Fibroblast of skin of scalp (primary cell): ENCODE measurements at regions not wholly inside any gene's neighbourhood (a gene's known extent, or its start where the extent isn't known, plus 50 kb on each side); places are given as distances from the start of the nearest gene placed in this dataset.
"Not testable (repeated sequence)": the region's sequence is repeated elsewhere in the genome, so short reads cannot be mapped to it uniquely, and the experiment has no call there.

ENCODE experiments used
- DNase-seq: peaks from one replicate; pipeline ENCODE4 v3.0.0-alpha.2; 2013

DNA sequence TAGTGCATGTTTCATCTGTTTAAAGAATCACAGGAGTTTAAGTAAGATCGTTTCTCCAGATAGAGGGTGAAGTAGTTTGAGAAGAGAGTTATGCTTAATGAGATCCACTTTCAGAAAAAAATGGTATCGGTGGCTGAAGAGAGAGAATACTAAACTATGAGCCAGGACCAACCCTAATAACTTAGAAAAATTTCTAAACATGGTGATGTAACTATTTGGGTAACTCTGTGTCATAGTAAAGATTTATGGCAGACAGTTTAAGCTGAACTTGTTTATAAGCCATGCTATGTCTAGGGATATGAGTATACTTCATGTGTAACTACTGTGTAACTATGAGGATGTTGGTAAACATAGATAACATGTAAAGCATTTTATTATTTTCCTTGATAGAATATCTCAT is 489.5 kb downstream of the KCNJ2 start:
- no peak for DNase-seq

DNA sequence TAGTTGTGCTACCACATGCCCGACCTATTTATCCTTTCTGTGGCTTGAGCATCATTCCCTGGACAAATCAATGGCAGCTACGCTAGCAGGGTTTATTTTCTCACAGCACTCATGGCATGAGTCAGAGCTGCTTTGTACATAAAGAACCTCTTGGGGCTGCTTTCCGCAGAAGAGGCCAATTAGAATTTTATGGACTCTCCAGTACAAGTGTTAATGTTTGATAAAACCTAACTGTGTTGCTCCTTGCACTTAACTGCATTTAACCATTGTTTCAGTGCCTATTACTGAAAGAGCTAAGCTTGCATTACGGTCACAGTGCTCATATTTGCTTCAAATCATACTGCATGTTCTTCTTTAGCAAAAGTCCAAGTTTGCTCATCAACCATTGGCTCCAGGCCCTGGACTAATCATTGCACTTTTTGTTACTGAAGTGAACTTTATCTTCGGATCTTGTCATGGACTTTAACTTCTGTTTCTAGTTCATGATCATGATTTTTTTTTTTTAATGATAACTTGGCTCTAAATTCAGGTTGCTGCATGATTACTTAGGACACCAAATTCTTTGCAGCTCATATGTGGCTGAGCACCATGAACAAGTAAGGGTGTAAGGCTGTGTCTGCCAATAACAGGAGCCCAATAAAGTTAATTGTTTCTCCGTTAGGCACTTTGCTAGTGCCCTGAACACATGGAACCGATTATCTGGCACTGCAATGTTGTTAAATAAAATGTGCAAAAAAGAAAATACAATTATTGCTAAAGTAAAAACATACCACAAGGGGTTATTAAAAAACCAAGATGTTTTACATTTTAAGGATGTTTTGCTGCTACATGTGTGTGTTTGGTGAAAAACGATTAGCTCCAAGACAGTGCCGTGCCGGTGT is 492.2 kb downstream of the KCNJ2 start:
- DNase-seq: no peak

DNA sequence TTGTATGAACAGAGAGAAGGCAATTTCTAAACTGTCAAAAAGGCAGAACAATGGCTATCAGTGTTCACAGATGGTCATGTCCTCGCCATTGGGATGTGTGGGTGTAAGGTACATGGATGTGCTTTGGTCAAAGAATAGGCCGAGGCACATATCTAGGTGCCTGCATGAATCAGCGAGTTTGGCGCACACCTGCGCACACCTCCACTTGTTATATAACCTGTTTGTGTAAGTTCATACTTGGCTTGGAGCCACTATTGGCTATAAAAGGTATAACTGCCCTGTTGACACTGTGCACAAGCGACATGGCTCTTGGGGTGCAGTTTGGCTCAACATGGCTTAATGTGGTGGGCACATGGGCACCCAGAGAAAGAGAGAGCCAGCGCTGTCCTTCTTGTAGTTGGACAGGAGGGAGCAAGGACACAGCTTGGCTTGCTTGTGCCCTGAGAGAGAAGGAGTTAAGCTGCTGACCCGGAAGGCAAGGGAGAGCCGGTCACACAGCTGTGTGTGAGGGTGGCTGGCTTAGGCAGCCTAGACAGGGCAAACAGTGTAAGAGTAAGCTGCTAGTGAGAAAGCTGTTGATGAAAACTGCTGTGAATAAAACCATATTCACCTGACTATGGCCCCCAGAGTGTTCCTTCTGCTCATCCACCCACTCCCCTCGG is 499.1 kb downstream of the KCNJ2 start:
- no peak for DNase-seq

DNA sequence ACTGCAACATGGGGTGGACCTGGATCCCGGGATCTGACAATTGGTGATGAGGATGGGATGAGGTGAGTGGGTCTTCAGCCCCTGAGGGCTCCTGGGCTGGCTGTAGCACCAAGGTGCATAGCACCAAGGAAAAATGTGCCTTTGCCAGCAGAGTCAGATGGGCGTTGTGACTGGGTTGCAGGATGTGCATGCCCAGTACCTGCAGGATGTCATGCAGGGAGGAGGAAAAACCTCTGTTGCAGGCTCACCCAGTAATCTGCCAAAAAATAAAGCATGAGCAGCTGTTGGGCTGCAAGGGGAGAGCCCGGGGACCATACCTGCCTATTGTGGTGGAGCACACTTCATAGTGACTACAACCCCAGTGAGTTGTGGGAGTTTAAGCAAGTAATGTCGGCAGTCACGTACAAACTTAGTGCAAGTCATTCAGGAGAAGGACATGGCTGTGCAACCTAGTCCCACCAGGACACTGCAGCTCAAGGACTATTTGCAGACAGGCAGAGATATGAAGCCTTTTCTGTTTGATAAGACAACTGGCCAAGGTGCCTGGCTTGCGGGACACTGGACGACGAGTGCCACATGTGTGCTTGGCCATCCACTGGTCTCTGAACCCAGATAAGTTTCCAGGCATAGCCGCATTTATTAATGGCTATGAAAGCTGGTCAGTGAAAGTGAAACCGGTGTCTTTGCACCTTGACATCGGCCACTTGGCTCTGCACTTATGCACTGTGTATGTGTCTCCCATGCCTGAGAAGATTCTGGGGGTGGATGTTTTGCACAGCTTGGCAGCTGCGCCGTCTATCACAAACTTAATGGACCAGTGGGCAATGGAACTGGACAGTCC is 499.8 kb downstream of the KCNJ2 start:
- no peak for DNase-seq

DNA sequence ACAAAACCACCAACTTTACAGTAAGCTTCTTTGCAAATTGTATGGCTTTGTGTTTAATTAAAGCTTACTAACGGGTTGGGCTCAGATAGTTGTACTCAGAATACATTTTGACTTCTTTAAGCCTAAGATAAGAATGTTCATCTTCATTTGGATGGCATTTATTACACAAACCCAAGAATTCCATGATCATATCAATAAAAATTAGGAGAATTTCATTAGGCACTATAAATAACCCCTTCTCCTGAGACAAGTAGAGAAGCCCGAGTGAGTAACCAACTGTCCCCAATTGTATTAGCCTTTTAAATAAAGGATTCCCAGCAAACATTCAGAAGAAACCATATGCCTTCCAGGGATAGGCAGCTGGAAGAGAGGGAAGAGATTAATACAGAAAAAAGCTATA is 504.7 kb downstream of the KCNJ2 start:
- no peak for DNase-seq

DNA sequence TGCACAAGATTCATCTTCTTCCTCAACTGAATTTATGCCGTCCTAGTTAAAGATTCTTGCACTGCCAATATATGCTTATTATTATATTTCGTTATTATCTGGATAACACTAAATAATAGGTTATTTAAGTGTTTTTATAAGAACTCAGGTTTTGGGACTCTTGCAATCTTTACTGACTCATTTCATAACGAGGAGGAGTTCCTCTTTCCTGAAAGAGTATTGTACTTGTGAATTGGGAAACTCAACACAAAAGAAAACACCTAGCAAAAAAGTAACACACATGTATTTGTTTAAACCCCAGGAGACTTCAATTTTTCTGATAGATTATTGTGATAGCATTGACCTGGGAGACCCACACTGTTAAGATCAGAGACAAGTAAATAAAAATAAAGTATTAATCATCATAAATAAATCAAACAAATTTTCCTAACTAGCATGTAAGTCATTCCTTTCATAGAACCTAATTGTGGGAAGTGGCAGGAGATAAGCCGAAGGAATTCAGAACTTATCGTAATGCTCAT is 505.8 kb downstream of the KCNJ2 start:
- DNase-seq: no peak

DNA sequence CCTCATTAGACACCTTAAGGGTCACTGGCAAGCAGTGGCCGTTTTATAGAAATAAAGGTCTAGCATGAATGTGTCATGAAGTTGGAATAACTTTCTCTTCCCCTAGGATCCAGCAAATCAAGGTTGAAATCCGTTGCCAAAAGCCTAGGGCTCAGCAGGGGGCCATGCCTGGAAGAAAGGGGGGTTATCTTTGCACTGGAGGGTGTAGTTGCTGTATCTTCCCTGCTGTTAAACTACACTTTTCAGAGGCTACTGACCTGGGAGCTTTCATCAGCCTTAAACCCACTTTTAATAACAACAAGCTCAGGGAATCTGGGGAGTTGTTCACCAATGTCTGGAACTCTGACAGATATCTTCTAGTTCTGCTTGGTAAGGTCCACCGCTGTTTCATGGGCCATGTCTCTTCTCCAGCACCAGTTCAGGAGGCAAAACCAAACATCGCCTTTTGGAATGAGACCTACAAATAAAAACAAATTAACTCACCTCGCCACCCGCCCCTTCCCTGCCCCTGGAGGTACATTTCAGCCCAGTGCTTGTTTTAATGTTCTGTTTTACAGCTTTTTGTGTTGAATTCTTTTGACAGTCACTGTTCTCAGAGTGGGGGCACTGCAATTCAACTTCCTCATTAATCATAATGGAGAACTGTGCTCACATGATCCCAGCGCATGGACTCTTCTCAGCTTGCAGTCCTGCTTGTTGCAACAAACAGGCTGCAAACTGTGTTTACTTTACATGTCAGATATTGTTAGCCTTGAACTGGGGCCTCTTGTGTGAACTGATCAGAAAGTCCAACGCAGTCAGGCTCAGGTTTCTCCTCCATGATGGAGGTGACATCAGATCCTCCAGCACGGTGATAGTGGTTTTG is 508.7 kb downstream of the KCNJ2 start:
- DNase-seq: no peak

DNA sequence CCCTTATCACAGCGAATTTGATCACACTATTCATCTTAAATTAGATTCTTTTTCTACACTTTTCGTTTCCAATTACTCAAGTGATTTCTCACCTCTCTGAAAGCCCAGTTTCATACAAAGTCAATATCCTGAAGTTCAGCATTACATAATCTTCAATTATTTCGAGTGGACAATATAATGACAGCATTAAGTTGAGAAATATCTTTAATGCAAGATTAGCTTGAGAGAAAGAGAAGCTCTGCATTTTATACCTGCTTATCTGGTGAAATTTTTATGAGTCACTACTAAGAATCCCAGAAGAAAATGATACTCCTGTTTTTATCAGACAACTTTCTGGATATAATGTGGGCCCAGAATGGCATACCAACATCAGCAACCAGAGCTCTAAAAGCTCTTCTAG is 509.6 kb downstream of the KCNJ2 start:
- no peak for DNase-seq

DNA sequence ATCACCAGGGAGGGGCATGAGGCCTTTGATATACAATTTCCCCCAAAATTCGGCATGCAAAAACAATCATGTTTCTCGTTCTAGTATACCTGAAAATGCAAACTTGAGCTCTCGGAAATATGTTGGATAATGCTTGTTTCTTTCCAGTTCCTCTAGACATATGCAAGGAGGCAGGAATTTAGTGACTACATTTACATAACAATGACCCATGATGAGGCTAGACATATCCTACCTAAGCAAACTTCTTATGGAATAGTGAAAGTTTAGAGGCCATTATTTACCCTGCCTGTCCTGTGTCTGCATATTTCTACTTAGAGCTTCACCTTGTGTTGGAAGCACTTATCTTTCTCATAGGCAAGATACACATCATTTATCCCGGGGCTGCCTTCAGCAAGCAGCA is 514.6 kb downstream of the KCNJ2 start:
- no peak for DNase-seq

DNA sequence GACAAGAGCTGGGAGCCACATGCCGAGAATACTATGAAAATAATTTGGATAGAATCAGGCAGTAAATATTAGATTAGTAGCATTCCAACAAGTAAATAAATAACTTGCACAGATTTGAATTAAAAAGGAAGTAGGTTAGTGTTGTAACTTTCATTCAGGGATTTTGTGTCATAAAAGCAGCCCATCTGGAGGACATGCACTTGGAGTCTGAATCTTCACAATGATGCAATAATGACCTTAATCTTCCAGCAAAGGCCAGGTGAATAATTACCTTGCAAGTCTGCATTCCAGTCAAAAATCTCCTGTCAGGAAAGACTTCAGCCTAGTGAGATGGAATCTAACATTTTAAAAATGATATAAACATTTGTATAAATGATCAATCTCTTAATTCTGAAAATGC is 518.1 kb downstream of the KCNJ2 start:
- DNase-seq: no peak

DNA sequence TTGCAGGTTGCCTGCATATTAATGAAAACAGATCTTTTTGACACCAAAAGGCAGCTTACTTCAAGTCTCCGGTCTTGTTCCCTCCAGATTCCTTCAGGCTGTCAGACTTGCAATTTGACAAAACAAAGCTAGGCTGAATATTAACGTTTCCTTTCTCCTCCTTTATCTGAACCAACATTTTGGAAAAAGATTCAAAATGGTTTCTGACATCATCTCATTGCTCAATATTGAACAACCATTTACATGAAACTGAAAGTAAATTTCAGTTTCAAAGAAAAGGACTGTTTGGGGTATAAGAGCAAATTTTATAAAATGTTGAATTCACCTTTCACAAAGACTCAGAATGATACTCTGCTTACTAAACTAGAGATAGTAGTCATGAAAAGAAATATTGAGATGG is 521.8 kb downstream of the KCNJ2 start:
- DNase-seq: no peak

DNA sequence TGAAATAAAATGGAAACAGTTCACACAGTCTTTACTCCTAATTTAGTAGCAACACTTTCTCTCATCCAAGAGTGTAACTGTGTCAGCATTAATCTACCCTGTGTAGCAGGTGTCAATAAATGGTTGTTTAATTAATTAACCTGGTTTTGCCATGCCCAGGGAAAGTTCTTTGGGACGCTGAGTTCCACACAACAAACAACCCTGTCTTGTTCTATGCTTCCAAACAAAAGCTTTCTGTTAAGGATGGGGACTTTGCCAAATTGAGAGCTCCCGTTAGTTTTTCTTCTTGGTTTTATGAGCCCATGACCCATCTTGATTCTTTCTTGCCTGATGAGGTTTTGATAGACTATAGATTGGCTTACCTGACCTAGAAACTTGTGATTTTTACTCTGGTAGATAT is 530.1 kb downstream of the KCNJ2 start:
- no peak for DNase-seq

DNA sequence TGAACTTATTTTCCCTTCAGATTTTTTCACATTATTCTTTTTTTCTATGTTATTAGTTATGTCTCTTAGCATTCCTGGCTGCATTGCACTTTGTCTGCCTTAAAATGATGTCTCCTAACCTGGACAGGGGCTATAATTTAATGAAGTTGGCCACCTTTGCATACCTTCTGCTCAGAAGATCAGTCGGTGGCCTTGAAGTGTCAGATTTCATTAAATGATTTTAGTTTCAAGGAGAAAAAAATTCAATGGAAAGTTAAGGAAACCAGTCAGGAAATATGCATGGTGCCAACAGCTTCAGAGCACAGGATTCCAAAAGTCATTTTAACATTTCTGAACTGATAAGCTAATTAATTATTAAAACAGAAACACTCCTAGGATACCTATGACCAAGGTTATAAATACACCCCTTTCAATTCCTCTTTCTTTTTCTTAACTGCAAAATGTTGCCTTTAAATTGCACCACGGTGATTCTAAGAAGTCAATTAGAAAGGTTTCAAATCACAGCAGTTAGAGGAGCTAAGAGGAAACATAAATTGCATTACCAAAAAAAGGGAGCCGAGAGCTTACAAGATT is 533.4 kb downstream of the KCNJ2 start:
- no peak for DNase-seq

DNA sequence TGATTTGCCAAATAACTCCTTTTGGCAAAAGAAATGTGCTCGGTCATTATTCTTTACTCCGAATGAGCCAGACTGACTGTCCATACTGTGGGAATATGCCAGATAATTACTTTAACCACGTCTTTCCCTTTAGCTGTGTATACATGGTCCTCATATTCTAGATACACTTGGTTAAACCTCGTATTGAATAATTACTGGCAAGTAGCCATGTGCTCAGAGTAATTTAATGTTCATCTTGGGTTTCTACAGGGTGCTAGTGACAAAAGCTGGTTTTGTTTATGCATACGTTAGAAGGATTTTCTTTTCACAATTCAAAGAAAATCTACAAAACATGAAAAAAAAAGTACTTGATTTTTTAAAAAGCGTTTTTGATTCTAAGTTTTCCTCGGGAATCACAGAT is 540.3 kb downstream of the KCNJ2 start:
- no peak for DNase-seq

DNA sequence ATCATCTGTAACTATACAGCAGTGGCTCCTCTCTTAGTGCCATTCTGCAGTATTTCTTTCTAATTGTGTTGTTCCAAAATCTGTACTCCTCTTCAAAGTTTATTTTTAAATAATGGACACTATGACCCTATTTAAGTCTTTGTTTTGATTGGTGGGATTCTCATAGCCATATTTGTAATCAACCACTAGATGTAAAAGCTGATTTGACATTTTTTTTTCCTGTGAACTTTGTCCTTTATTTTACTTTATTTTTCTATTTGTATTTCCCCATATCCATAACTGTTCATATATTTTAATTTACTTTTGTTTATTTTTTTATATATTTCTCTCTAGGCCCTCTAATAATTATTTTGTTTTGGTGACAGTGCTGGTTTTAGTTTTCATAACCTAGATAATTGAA is 544.4 kb downstream of the KCNJ2 start:
- DNase-seq: no peak

DNA sequence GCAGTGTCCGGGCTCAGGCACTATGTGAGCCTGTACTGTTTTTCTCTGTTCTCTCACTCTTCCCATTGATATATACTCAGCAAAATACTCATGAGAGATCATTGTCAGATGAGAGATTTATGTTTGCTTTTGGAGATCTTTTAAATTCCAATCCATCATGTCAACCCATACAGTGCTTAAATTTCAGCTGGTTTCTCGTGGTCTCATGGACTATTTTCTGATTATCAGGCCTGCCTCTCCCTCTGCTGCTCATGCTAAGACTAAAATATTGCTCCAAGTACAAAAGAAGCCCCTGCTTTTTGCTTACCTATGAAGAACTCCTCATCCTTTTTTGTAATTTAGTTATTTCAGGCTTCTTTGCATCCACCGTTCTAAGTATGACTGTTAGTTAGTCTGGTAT is 547.2 kb downstream of the KCNJ2 start:
- DNase-seq: no peak

DNA sequence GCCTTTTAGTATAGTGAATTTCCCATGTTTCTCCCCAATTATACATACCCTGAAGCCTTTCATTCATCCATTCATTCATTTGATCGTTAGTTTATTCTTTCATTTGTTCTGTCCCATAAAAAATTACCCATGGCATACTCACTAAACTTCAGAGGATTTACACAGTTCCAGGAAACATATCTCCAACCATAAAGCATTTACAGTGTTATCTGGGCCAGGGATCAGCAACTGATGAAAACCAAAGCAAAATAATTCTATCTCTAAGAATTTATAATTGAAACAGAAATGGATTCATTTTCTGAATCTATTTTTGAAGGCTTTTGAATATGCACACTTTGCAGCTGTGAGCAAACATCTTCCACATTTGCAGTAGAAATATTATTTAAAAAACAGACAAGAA is 547.7 kb downstream of the KCNJ2 start:
- no peak for DNase-seq

DNA sequence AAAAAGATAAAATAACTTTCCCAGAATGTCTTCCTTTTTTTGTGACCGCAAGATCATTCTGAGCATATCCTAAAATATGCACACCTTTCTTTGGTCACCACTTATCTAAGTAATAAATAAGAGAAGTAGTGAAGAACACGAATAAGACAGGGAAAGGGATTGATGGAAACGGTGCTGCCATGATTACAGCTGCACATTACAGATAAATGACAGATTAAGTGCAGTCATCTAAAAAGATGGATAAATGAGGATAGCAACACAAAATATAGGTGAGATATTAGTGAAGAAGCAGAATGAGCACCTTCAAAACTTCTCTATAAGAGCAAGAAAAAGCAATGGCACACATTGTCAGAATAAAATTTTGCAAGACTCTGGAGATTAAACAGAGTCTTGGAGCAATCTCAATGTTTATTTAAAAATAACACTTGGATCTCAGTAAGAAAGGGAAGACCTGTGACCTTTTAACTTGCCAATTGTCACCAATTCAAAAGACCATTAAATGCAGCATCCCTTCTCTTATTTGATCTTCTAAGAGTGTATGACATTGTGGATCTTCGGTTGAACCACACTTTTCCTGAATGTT is 567.1 kb downstream of the KCNJ2 start:
- DNase-seq: no peak

DNA sequence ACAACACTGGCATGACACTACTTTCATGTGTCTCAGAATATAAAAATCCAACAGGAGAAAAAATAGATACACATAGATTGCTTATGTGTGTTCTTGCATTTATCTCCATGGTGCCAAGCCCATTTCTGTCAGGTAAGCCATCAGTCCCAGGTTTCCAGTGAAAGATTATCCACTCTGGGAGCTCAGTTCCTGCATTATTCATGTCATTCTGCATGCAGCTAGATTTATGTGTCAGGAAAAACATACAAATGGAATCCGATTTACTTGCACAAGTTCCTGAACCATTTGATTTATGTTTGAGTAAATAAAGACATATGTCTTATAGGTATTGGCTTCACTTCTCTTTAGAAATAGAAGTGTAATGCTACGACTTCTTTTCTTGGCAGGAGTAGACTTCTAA is 569.7 kb downstream of the KCNJ2 start:
- DNase-seq: no peak

DNA sequence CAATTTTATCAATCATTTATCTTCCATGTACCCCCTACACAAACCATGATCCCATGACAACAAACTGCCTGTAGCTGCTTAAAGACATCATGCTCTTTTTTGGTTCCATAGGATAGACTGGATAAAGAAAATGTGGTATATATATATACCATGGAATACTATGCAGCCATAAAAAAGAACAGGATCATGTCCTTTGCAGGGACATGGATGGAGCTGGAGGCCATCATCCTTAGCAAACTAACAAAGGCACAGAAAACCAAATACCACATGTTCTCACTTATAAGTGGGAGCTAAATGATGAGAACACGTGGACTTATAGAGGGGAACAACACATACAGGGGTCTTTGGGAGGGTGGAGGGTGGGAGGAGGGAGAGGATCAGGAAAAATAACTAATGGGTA is 577.2 kb downstream of the KCNJ2 start:
- DNase-seq: not testable (repeated sequence)

DNA sequence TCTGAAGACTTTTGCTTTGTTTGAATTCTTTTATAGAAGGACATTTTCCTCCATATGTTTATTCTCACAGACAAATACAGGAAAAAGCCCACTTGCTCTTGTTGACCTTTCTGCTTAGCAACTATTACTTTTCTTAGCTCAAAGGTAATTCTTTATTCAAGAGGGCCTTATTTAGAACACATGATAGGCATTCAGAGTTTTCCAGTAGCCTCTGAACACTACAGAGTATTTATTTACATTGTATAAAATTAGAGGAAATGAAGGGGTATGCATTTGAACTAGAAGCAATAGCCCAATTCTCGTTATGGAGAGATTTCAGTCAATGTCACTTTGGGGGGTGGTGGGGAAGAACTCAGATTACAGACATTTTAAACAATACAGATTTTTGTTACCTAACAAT is 581.7 kb downstream of the KCNJ2 start:
- no peak for DNase-seq
